ENCODE measurements at regions not wholly inside any gene's neighbourhood (a gene's known extent, or its start where the extent isn't known, plus 50 kb on each side); places are given as distances from the start of the nearest gene placed in this dataset.

GRCh38 chr2:72028351-72028995, 119.2 kb downstream of the CYP26B1 start:
- no peak for DNase-seq (ENCODE audit: extremely low read depth in 1 of 4, low spot score in 3 of 4)
- Histone ChIP-seq H3K4me1 (replicated peaks in 1 of 2; ENCODE audit: control insufficient read depth in 2 of 2, insufficient read depth in 2 of 2, low read length in 2 of 2) (no peaks in the 10 kb centered on the region), H3K9ac (ENCODE audit: insufficient read depth in 1 of 2, low read depth in 2 of 2, low read length in 2 of 2) (no peak overlapping the region), H3K79me2 (ENCODE audit: control insufficient read depth, insufficient read depth, low read length) (no peaks in the 10 kb centered on the region), H2AFZ (ENCODE audit: low read depth, low read length) (no peak overlapping the region), H3K4me3 (no peak overlapping the region), H3K27ac (ENCODE audit: extremely low read depth, low read depth, low read length) (no peak overlapping the region), H3K4me2 (ENCODE audit: insufficient read depth, low read length) (no peak overlapping the region), H3K27me3 (ENCODE audit: control insufficient read depth in 2 of 2, insufficient read depth in 2 of 2, low read length in 2 of 2) (peaks cover 0 to 46% of the 10 kb centered on the region in 2 experiments; a peak in 3 of 5 replicates), H4K20me1 (replicated peaks; ENCODE audit: control insufficient read depth, insufficient read depth, low read length) (no peaks in the 10 kb centered on the region; the same call in none of the 2 replicates), H3K36me3 (ENCODE audit: control insufficient read depth, insufficient read depth, low read length) (no peaks in the 10 kb centered on the region), H3K9me3 (replicated peaks; ENCODE audit: control insufficient read depth, insufficient read depth, low read depth, low read length) (no peaks in the 10 kb centered on the region), H3K9me1 (ENCODE audit: control insufficient read depth, insufficient read depth, low read length) (no peaks in the 10 kb centered on the region)
- no peak for FAIRE-seq
- in situ Hi-C loops (cut with MboI) = no loop called here
- 3% methylated on average over 12 of the region's 12 CpGs for WGBS (ENCODE audit: insufficient coverage, low coverage, missing lambda C conversion rate)
- ChIA-PET POLR2A (interaction anchor here (0.6 kb wide), 1 partner anchor 1105 kb away, joined by 3 read pairs; no protein-coding TSS in a partner anchor), CTCF (ENCODE audit: low intra/inter-chr PET ratio) (no interaction called here)
- intact Hi-C loops (cut with micrococcal nuclease) = no loop called here
- no TSS peak for BruUV-seq (replicated peaks)
- ATAC-seq = no peak
- TF ChIP-seq HIVEP1 (CRISPR knock-in tag; IDR thresholded peaks at IDR 0.05) (no peak), SIN3A (IDR thresholded peaks at IDR 0.05; ENCODE audit: borderline replicate concordance in 2 of 2, control insufficient read depth in 1 of 2, low read depth in 2 of 2, low read length in 2 of 2) (no peak), ZNF79 (CRISPR knock-in tag; IDR thresholded peaks at IDR 0.05; ENCODE audit: low read depth) (no peak), AFF1 (IDR thresholded peaks at IDR 0.05; ENCODE audit: low read depth in 1 of 2, partially characterized antibody in 2 of 2) (no peak), SRSF3 (IDR thresholded peaks at IDR 0.05; ENCODE audit: insufficient read depth, low read length) (no peak), TRIM25 (IDR thresholded peaks at IDR 0.05; ENCODE audit: borderline replicate concordance) (no peak), MITF (IDR thresholded peaks at IDR 0.05) (no peak), MAFF (IDR thresholded peaks at IDR 0.05; ENCODE audit: low read length) (no peak), POU5F1 (IDR thresholded peaks at IDR 0.05; ENCODE audit: borderline replicate concordance, low read depth, low read length, partially characterized antibody) (no peak), BRD9 (IDR thresholded peaks at IDR 0.05; ENCODE audit: low read depth, partially characterized antibody) (no peak), ZNF551 (CRISPR knock-in tag; IDR thresholded peaks at IDR 0.05) (no peak), SREBF1 (IDR thresholded peaks at IDR 0.05; ENCODE audit: borderline replicate concordance, low read depth, low read length) (no peak), MYBL2 (IDR thresholded peaks at IDR 0.05; ENCODE audit: low read depth) (no peak), MYBL2 (CRISPR knock-in tag; IDR thresholded peaks at IDR 0.05; ENCODE audit: borderline replicate concordance) (no peak)

Measured in K562 (cell line).